ENCODE measurements at regions not wholly inside any gene's neighbourhood (a gene's known extent, or its start where the extent isn't known, plus 50 kb on each side); places are given as distances from the start of the nearest gene placed in this dataset.

DNA sequence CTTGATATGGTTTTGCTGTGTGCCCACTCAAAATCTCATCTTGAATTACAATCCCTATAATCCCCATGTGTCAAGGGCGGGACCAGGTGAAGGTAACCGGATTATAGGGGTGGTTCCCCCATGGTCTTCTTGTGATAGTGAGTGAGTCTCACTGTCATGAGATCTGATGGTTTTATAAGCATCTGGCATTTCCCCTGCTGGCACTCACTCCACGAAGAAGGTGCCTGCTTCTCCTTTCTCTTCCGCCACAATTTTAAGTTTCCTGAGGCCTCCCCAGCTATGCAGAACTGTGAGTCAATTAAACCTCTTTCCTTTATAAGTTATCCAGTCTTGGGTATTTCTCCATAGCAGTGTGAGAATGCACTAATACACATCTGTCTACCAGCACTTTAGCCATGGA is 109.5 kb upstream of the SDK1 start:
- no peak overlapping the region for H3K27ac ChIP-seq
- no peak for TF ChIP-seq ZFX (IDR thresholded peaks at IDR 0.05; ENCODE audit: borderline replicate concordance)
- TF ChIP-seq, protein P1, sequence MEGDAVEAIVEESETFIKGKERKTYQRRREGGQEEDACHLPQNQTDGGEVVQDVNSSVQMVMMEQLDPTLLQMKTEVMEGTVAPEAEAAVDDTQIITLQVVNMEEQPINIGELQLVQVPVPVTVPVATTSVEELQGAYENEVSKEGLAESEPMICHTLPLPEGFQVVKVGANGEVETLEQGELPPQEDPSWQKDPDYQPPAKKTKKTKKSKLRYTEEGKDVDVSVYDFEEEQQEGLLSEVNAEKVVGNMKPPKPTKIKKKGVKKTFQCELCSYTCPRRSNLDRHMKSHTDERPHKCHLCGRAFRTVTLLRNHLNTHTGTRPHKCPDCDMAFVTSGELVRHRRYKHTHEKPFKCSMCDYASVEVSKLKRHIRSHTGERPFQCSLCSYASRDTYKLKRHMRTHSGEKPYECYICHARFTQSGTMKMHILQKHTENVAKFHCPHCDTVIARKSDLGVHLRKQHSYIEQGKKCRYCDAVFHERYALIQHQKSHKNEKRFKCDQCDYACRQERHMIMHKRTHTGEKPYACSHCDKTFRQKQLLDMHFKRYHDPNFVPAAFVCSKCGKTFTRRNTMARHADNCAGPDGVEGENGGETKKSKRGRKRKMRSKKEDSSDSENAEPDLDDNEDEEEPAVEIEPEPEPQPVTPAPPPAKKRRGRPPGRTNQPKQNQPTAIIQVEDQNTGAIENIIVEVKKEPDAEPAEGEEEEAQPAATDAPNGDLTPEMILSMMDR (IDR thresholded peaks at IDR 0.05): no peak

DNA sequence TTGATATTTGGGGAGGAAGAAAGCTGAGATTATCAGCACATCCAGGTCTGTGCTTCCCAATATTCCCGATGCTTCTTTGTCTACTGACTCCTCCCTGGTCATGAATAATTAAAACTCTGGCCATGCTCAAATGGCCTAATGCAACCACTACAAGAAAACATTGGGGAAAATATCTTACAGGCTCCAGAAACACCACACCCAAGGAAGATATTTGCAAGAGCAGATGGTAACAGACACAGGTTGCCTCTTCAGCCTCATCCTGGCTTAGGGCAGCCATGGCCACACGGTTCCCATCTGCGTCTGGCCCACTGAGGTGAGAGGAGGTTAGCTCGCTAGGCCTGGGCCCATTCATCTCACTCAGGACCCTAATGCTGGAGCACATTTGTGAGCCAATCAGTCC is 108.4 kb upstream of the SDK1 start:
- H3K27ac ChIP-seq: no peak overlapping the region
- TF ChIP-seq, protein P1 (IDR thresholded peaks at IDR 0.05): no peak
- no peak for TF ChIP-seq ZFX (IDR thresholded peaks at IDR 0.05; ENCODE audit: borderline replicate concordance)

DNA sequence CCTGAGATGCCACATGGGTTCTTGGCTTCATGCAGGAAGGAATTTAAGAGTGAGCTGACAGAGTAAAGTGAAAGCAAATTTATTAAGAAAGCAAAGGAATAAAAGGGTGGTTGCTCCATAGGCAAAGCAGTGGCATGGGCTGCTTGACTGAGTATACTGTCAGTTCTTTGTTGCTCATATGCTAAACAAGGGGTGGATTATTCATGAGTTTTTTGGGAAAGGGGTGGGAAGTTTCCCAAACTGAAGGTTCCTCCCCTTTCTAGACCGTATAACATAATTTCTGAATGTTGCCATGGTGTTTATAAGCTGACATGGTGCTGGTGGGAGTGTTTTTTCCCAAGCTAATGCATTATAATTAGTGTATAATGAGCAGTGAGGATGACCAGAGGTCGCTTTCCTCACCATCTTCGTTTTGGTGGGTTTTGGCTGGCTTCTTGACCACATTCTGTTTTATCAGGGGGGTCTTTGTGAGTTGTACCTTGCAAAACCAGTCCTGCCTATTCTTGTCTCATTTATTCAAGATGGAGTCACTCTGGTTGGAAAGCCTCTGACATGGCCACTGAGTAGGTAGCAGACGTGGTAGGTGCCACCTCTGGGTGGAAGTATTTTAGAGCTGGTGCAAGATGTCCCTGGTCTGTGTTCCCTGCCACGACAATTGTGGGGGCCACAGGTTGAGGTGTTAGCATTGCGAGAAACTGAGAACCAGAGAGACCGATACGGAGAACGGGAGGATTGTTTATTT is 107.5 kb upstream of the SDK1 start:
- H3K27ac ChIP-seq: no peak overlapping the region
- TF ChIP-seq, protein P1 (IDR thresholded peaks at IDR 0.05): no peak
- TF ChIP-seq ZFX (IDR thresholded peaks at IDR 0.05; ENCODE audit: borderline replicate concordance): no peak

DNA sequence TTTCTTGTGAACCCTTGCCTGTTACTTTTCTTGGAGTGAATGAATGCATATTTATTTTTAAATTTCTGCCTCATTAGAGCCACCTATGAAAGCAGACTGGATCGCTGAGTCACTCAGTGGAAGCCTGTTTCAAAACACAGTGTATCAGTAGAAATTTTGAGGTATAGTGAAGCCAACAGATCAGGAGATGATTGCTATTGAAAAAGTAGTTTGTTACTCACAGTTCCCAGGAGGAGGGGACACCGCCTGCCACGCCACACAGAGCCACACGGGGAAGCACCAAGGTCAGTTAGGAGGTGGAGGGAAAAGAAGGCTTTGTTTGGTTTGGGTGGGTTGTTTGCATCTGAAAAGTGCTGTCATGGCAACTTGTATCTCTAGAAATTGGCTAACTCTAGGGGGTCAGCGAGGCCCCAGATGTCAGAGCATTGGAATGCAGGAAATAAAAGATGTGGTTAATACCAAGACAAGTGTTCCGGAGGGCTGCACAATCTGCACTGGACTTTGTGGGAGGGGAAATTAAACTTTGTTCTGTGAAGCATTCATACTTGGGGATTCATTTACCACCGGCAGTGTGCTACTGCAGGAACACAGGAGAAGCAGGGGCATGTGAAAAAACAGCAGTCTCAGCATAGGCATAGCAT is 106.4 kb upstream of the SDK1 start:
- no peak overlapping the region for H3K27ac ChIP-seq
- TF ChIP-seq, protein P1 (IDR thresholded peaks at IDR 0.05): no peak
- TF ChIP-seq ZFX (IDR thresholded peaks at IDR 0.05; ENCODE audit: borderline replicate concordance): no peak

DNA sequence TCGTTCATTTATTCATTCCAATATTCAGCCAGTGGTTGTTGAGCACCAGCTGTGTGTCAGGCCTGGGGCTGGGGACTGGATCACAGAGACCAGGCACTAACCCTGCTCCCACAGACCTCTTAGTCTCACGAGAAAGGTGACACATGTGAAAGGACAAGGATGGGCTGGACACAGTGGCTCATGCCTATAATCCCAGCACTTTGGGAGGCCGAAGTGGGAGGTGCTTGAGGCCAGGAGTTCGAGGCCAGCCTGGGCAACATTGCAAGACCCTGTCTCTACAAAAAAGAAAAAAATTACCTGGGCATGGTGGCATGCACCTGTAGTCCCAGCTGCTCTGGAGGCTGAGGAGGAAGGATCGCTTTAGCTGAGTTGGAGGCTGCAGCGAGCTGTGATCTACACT is 105.9 kb upstream of the SDK1 start:
- no peak overlapping the region for H3K27ac ChIP-seq
- TF ChIP-seq, protein P1 (IDR thresholded peaks at IDR 0.05): no peak
- TF ChIP-seq ZFX (IDR thresholded peaks at IDR 0.05; ENCODE audit: borderline replicate concordance): no peak

DNA sequence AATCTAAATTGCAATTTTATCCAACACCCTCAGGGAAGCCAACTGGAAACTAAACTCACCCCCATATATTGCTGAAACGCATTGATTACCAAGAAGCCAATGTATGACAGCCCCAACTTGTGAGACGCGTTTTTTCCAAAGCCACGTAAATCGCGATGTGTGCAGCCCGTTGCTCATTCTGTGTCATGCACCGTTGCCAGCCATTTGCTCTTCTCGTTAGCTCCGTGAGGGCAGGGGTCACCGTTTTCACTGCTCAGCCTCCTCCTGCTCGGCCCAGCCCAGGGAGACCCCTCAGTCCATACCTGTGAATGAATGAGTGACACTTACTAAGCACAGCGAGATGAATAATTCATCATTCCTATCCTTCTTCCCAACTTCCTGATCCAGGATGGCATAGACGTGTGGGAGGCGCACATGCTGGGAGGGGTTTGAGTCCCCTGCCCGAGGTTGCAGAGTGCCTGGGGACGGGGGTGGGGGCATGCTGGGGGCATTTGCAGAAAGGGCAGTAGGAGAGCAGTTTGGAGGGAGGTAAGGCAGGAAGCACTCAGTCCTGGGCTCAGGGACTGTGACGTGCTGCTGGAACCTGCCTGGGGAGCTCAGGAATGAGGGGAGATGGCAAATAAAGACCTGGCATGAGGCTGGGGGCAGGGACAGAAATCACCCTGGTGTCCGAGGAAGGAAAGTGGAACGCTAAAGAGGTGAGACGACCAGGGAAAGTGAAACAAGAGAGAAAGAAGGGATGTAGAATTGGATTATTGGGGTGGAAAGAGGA is 104.2 kb upstream of the SDK1 start:
- TF ChIP-seq, protein P1 (IDR thresholded peaks at IDR 0.05): no peak
- no peak for TF ChIP-seq ZFX (IDR thresholded peaks at IDR 0.05; ENCODE audit: borderline replicate concordance)
- no peak overlapping the region for H3K27ac ChIP-seq

All from 22Rv1 (cell line).